H1 (cell line): ENCODE measurements at regions not wholly inside any gene's neighbourhood (a gene's known extent, or its start where the extent isn't known, plus 50 kb on each side); places are given as distances from the start of the nearest gene placed in this dataset.

Experiments
- CTCF ChIA-PET: fragments of 300-600 bp; sonication (Branson Sonifier 250); formaldehyde crosslinking; loops from one replicate; lab custom pipeline; 2021; ENCODE audit not compliant: partially characterized antibody; lab: Charles Lee
- POLR2A ChIA-PET: fragments of 300-600 bp; sonication (Branson Sonifier 250); formaldehyde crosslinking; loops from one replicate; lab custom pipeline; 2021; ENCODE audit warnings: inconsistent platforms; ENCODE audit not compliant: partially characterized antibody; lab: Charles Lee
- DNase-seq, 2 experiments: peaks; one replicate each; pipeline versions ENCODE4 v3.0.0 to v3.0.0-alpha.2; 2010 to 2022; ENCODE audit warnings: low spot score in 2 of 2, low read depth in 1 of 2, mixed read lengths in 1 of 2
- FAIRE-seq: peaks from 2 replicates; lab custom pipeline; 2011; peaks lifted over from hg19 to GRCh38; lab: Jason Lieb, UNC
- H2AFZ ChIP-seq: 2 replicates; pipeline ENCODE4 v1.8.1; 2012; ENCODE audit warnings: low read length, inconsistent platforms
- H2AK5ac ChIP-seq: 2 replicates; pipeline ENCODE4 v1.6.1; 2013; ENCODE audit warnings: low read depth, low read length
- H2BK120ac ChIP-seq: replicated peaks from 2 replicates; pipeline ENCODE3; 2013; ENCODE audit warnings: low read depth, low read length, inconsistent platforms
- H2BK12ac ChIP-seq: 2 replicates; pipeline ENCODE4 v1.6.1; 2013; ENCODE audit warnings: low read depth, low read length
- H2BK15ac ChIP-seq: 2 replicates; pipeline ENCODE4 v1.6.1; 2013; ENCODE audit warnings: low read length
- H2BK20ac ChIP-seq: 2 replicates; pipeline ENCODE4 v1.6.1; 2013; ENCODE audit warnings: low read length
- H2BK5ac ChIP-seq: 2 replicates; pipeline ENCODE4 v1.6.1; 2013; ENCODE audit warnings: low read depth, low read length
- H3K14ac ChIP-seq: 2 replicates; pipeline ENCODE4 v1.6.1; 2013; ENCODE audit warnings: inconsistent platforms; ENCODE audit not compliant: insufficient read length
- H3K18ac ChIP-seq: 2 replicates; pipeline ENCODE4 v1.6.1; 2013; ENCODE audit warnings: low read length; ENCODE audit errors: extremely low read depth
- H3K23ac ChIP-seq: 2 replicates; pipeline ENCODE4 v1.6.1; 2013; ENCODE audit warnings: inconsistent platforms; ENCODE audit not compliant: insufficient read length
- H3K23me2 ChIP-seq: 2 replicates; pipeline ENCODE4 v1.6.1; 2013; ENCODE audit warnings: low read depth, low read length
- H3K27ac ChIP-seq: 2 replicates; pipeline ENCODE4 v1.6.1; 2011; ENCODE audit warnings: low read depth, low read length, inconsistent platforms
- H3K27me3 ChIP-seq, 4 experiments: replicated peaks in 1 of 4; 1 replicate in 1 of 4; 2 replicates in 3 of 4; pipeline versions ENCODE4 v1.6.1 to v1.8.1; 2011 to 2013; ENCODE audit warnings: low read length in 3 of 4, mild to moderate bottlenecking in 3 of 4, inconsistent platforms in 2 of 4, mixed read lengths in 2 of 4, moderate library complexity in 1 of 4; ENCODE audit not compliant: control insufficient read depth in 3 of 4, insufficient read depth in 3 of 4; ENCODE audit errors: extremely low read depth in 1 of 4
- H3K36me3 ChIP-seq, 4 experiments: 2 replicates each; pipeline versions ENCODE4 v1.6.1 to v1.8.1; 2011 to 2013; ENCODE audit warnings: mild to moderate bottlenecking in 4 of 4, low read length in 3 of 4, moderate library complexity in 2 of 4, control low read depth in 1 of 4, inconsistent platforms in 1 of 4; ENCODE audit not compliant: insufficient read depth in 4 of 4, control insufficient read depth in 2 of 4
- H3K4ac ChIP-seq: replicated peaks from 2 replicates; pipeline ENCODE3; 2013; ENCODE audit warnings: low read length, low read depth, mixed read lengths, inconsistent platforms; ENCODE audit not compliant: insufficient read length
- H3K4me1 ChIP-seq, 4 experiments: replicated peaks in 1 of 4; 1 replicate in 1 of 4; 2 replicates in 3 of 4; pipeline versions ENCODE4 v1.6.1 to v1.8.1; 2011 to 2013; ENCODE audit warnings: low read length in 3 of 4, inconsistent platforms in 2 of 4, mixed read lengths in 1 of 4; ENCODE audit not compliant: insufficient read depth in 4 of 4, control insufficient read depth in 3 of 4
- H3K4me2 ChIP-seq, 2 experiments: 2 replicates each; pipeline versions ENCODE4 v1.6.1 to v1.8.1; 2011 to 2013; ENCODE audit warnings: low read depth in 2 of 2, low read length in 2 of 2, control low read depth in 1 of 2, inconsistent platforms in 1 of 2, mild to moderate bottlenecking in 1 of 2; ENCODE audit not compliant: insufficient read depth in 1 of 2
- H3K4me3 ChIP-seq, 4 experiments: fragments of 200-600, 300-600 bp in 1 of 4; sonication (generic), shearing (Covaris generic), sonication (Bioruptor Twin) in 1 of 4; 2 replicates each; pipeline versions ENCODE4 v1.5.1 to v1.8.1; 2011 to 2016; ENCODE audit warnings: low read length in 4 of 4, low read depth in 3 of 4, control low read depth in 2 of 4, inconsistent platforms in 2 of 4, mild to moderate bottlenecking in 2 of 4, mixed read lengths in 1 of 4, moderate library complexity in 1 of 4; ENCODE audit not compliant: insufficient read depth in 2 of 4; ENCODE audit errors: extremely low read depth in 1 of 4
- H3K56ac ChIP-seq: replicated peaks from 2 replicates; pipeline ENCODE3; 2013; ENCODE audit warnings: low read depth, mild to moderate bottlenecking, mixed read lengths, low read length, inconsistent platforms; ENCODE audit not compliant: insufficient read length
- H3K79me1 ChIP-seq: 2 replicates; pipeline ENCODE4 v1.6.1; 2013; ENCODE audit warnings: low read depth, low read length, control low read depth
- H3K79me2 ChIP-seq, 2 experiments: 2 replicates each; pipeline versions ENCODE4 v1.6.1 to v1.8.1; 2012 to 2013; ENCODE audit warnings: low read length in 2 of 2, mild to moderate bottlenecking in 2 of 2, inconsistent platforms in 1 of 2; ENCODE audit not compliant: insufficient read depth in 2 of 2, control insufficient read depth in 1 of 2
- H3K9ac ChIP-seq, 4 experiments: replicated peaks in 1 of 4; 1 replicate in 1 of 4; 2 replicates in 3 of 4; pipeline versions ENCODE4 v1.6.1 to v1.8.1; 2011 to 2013; ENCODE audit warnings: low read depth in 3 of 4, low read length in 3 of 4, control low read depth in 2 of 4, mild to moderate bottlenecking in 2 of 4, moderate library complexity in 2 of 4, inconsistent platforms in 1 of 4; ENCODE audit errors: extremely low read depth in 1 of 4
- H3K9me3 ChIP-seq, 2 experiments: 2 replicates each; pipeline versions ENCODE4 v1.6.1 to v1.8.1; 2012 to 2013; ENCODE audit warnings: mild to moderate bottlenecking in 2 of 2, moderate library complexity in 2 of 2, control low read depth in 1 of 2, inconsistent platforms in 1 of 2, low read depth in 1 of 2, low read length in 1 of 2, mixed read lengths in 1 of 2; ENCODE audit not compliant: insufficient read depth in 2 of 2
- H4K20me1 ChIP-seq, 2 experiments: replicated peaks in 1 of 2; 2 replicates each; pipeline versions ENCODE3 to v1.8.1; 2011 to 2013; ENCODE audit warnings: inconsistent platforms in 2 of 2, low read length in 2 of 2, mild to moderate bottlenecking in 1 of 2; ENCODE audit not compliant: insufficient read depth in 2 of 2, control insufficient read depth in 1 of 2
- H4K5ac ChIP-seq: 2 replicates; pipeline ENCODE4 v1.6.1; 2013; ENCODE audit warnings: low read length, low read depth, mixed read lengths, inconsistent platforms; ENCODE audit not compliant: insufficient read length
- H4K8ac ChIP-seq: 2 replicates; pipeline ENCODE4 v1.8.0; 2013; ENCODE audit warnings: mild to moderate bottlenecking, moderate library complexity, low read length, inconsistent platforms; ENCODE audit not compliant: insufficient read depth; ENCODE audit errors: extremely low read depth
- H4K91ac ChIP-seq: replicated peaks from 2 replicates; pipeline ENCODE3; 2013; ENCODE audit warnings: low read length, mixed read lengths, inconsistent platforms; ENCODE audit not compliant: insufficient read length
- BACH1 ChIP-seq: IDR thresholded peaks from 2 replicates; pipeline ENCODE4 v1.6.1; 2012; ENCODE audit warnings: low read length, improper control_type of control experiment
- BCL11A ChIP-seq, 2 experiments: IDR thresholded peaks; one replicate each; pipeline ENCODE4 v1.6.1; 2011; ENCODE audit warnings: low read depth in 2 of 2, low read length in 2 of 2, mild to moderate bottlenecking in 2 of 2
- CEBPB ChIP-seq: IDR thresholded peaks from 2 replicates; pipeline ENCODE4 v1.6.1; 2012; ENCODE audit warnings: low read depth, low read length
- KDM4A ChIP-seq: IDR thresholded peaks from one replicate; pipeline ENCODE4 v1.7.1; 2012; ENCODE audit warnings: low read depth, mild to moderate bottlenecking, moderate library complexity, low read length, inconsistent platforms; ENCODE audit not compliant: severe bottlenecking
- KDM5A ChIP-seq: fragments of 200-600 bp; IDR thresholded peaks from 2 replicates; pipeline ENCODE4 v1.7.1; 2012; ENCODE audit warnings: mild to moderate bottlenecking, low read length, inconsistent platforms, mixed read lengths
- MAFK ChIP-seq: IDR thresholded peaks from 2 replicates; pipeline ENCODE4 v1.6.1; 2012; ENCODE audit warnings: low read depth, mild to moderate bottlenecking, improper control_type of control experiment, low read length
- NANOG ChIP-seq: IDR thresholded peaks from 2 replicates; pipeline ENCODE4 v1.6.1; 2011; ENCODE audit warnings: low read length, low read depth, mild to moderate bottlenecking, inconsistent platforms; ENCODE audit not compliant: insufficient read depth, poor library complexity, severe bottlenecking
- RXRA ChIP-seq: IDR thresholded peaks from 2 replicates; pipeline ENCODE4 v1.6.1; 2011; ENCODE audit warnings: low read depth, mild to moderate bottlenecking, low read length, moderate library complexity; ENCODE audit not compliant: insufficient read depth
- SAP30 ChIP-seq: fragments of 300-600 bp; sonication (generic); IDR thresholded peaks from 2 replicates; pipeline ENCODE4 v1.7.1; 2012; ENCODE audit warnings: low read length, moderate library complexity, mild to moderate bottlenecking, inconsistent platforms; ENCODE audit not compliant: insufficient read depth, insufficient replicate concordance
- SIRT6 ChIP-seq: IDR thresholded peaks from one replicate; pipeline ENCODE4 v1.7.1; 2012; ENCODE audit warnings: low read length, inconsistent platforms
- TAF1 ChIP-seq: IDR thresholded peaks from 2 replicates; pipeline ENCODE4 v1.6.1; 2011; ENCODE audit warnings: mild to moderate bottlenecking, low read depth, low read length
- ZNF274 ChIP-seq: IDR thresholded peaks from 2 replicates; pipeline ENCODE4 v1.7.0; 2012; ENCODE audit warnings: low read length, borderline replicate concordance; ENCODE audit errors: extremely low read depth
- WGBS, 2 experiments: shearing (Covaris generic) in 1 of 2; methylation state at CpG; one replicate each; pipeline versions ENCODE4 v1.1.6 to v1.1.7; 2013 to 2015; ENCODE audit warnings: low lambda C conversion rate in 2 of 2, mixed read lengths in 2 of 2, inconsistent platforms in 1 of 2, low coverage in 1 of 2, missing lambda C conversion rate in 1 of 2; ENCODE audit not compliant: insufficient replicate concordance in 2 of 2, insufficient coverage in 1 of 2, insufficient read length in 1 of 2; ENCODE audit errors: extremely low coverage in 1 of 2, missing lambda C conversion rate in 1 of 2; 5-methylcytosine and 5-hydroxymethylcytosine counted together

DNA sequence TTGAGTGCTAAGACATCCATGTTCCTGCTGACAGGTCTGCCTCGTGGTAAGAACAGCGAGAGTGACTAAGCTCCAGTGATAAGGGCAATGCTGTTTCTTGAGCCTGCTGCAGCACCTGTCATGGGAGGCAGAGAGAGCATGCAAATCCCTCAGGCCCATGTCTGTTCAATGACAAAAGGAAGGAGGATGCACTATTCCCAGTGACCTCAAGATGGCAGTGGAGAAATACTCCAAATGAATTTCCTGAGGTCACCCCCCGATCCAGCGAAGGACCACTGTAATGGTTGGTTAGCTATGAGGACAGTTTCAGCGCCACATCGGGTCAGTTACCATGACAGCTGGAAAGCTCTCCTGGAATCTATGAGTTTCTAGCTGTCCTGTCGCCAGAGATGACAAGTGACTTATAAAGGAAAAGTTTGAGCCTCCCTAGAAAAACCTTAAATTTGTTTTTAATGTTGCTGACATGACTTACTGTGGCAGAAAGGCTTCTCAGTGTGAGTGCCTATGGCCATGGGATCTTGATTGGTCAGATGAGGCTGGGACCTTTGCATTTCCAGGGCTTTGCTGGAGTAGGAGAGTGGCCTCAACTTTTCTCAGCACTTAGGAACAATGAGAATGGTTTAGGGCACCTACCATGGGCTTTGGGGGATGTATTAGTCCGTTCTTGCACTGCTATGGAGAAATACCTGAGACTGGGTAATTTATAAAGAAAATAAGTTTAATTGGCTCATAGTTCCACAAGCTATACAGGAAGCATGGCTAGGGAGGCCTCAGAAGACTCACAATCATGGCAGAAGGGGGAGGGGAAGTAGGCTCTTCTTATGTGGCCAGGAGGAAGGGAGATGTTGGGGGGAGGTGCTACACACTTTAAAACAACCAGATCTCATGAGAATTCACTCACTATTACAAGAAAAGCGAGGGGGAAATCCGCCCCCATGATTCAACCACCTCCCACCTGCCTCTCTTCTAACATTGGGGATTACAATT lies 88.0 kb upstream of the TMEM260 start:
- Histone ChIP-seq H4K8ac (no peak overlapping the region), H2BK12ac (no peak overlapping the region), H3K4me1 (peaks cover 0 to 10% (median 1%) of the 10 kb centered on the region in 4 experiments; a peak in 1 of 7 replicates), H3K27ac (no peak overlapping the region), H3K18ac (no peak overlapping the region), H3K23ac (no peak overlapping the region), H4K91ac (no peak overlapping the region), H4K20me1 (no peaks in the 10 kb centered on the region), H2AK5ac (no peak overlapping the region), H3K4ac (no peak overlapping the region), H3K56ac (no peak overlapping the region), H3K27me3 (no peaks in the 10 kb centered on the region), H2BK15ac (no peak overlapping the region), H3K9ac (no peak overlapping the region), H4K5ac (no peak overlapping the region), H2AFZ (no peak overlapping the region), H2BK5ac (no peak overlapping the region), H2BK20ac (no peak overlapping the region), H3K36me3 (no peaks in the 10 kb centered on the region), H3K9me3 (no peaks in the 10 kb centered on the region), H3K79me1 (no peaks in the 10 kb centered on the region), H2BK120ac (no peak overlapping the region), H3K14ac (no peak overlapping the region), H3K4me2 (no peak overlapping the region), H3K23me2 (no peaks in the 10 kb centered on the region), H3K79me2 (no peaks in the 10 kb centered on the region), H3K4me3 (no peak overlapping the region)
- 36% methylated on average over 10 of the region's 10 CpGs; no CpG with 5 or more reads in 1 of the 2 experiments for WGBS, 2 experiments
- ChIA-PET CTCF (interaction anchor here (0.6 to 7.0 kb wide), 75 partner anchors 9 to 1074 kb away, joined by 3 to 105 read pairs (median 4); partner anchors contain the start of gene TMEM260), POLR2A (no interaction called here)
- DNase-seq: peak; percentile 71 to 83
- peak; percentile 98 for FAIRE-seq
- TF ChIP-seq SIRT6: no peak
- no peak for TF ChIP-seq TAF1
- TF ChIP-seq NANOG: no peak
- no peak for TF ChIP-seq BACH1
- TF ChIP-seq SAP30: no peak
- no peak for TF ChIP-seq CEBPB
- no peak for TF ChIP-seq KDM4A
- no peak for TF ChIP-seq KDM5A
- TF ChIP-seq RXRA: no peak
- TF ChIP-seq BCL11A (IDR thresholded peaks at IDR 0.05; ENCODE audit: low read depth in 2 of 2, low read length in 2 of 2): no peak
- no peak for TF ChIP-seq MAFK
- no peak for TF ChIP-seq ZNF274
